HEK293 (cell line): ENCODE measurements at regions not wholly inside any gene's neighbourhood (a gene's known extent, or its start where the extent isn't known, plus 50 kb on each side); places are given as distances from the start of the nearest gene placed in this dataset.

Experiments
- CTCF ChIA-PET: fragments of 350-600 bp; formaldehyde crosslinking; extraction: SDS; loops from one replicate; lab custom pipeline; 2021; ENCODE audit warnings: antibody characterized with exemption; lab: Yijun Ruan, JAX
- POLR2A ChIA-PET: fragments of 300-600 bp; formaldehyde crosslinking; extraction: SDS; loops from one replicate; lab custom pipeline; 2020; ENCODE audit warnings: antibody characterized with exemption, inconsistent platforms; lab: Yijun Ruan, JAX
- H3K27ac ChIP-seq: fragments of 200-500 bp; sonication (Bioruptor generic); 2 replicates; pipeline ENCODE4 v1.5.1; 2014; ENCODE audit warnings: low read depth, low read length, control low read depth, inconsistent platforms; ENCODE audit errors: extremely low read depth
- H3K36me3 ChIP-seq, 2 experiments: fragments of 200-500 bp in 1 of 2; sonication (Bioruptor generic) in 1 of 2; 1 replicate in 1 of 2; 2 replicates in 1 of 2; pipeline ENCODE4 v1.5.1; 2014 to 2017; ENCODE audit warnings: inconsistent platforms in 2 of 2, low read length in 2 of 2; ENCODE audit not compliant: control insufficient read depth in 2 of 2, insufficient read depth in 1 of 2
- H3K4me1 ChIP-seq: fragments of 200-500 bp; sonication (Bioruptor generic); 2 replicates; pipeline ENCODE4 v1.5.1; 2014; ENCODE audit warnings: mild to moderate bottlenecking, low read length, inconsistent platforms; ENCODE audit not compliant: control insufficient read depth, insufficient read depth
- H3K4me3 ChIP-seq: 2 replicates; pipeline ENCODE4 v1.5.1; 2011; ENCODE audit warnings: low read depth, mild to moderate bottlenecking, control low read depth, low read length, moderate library complexity
- H3K9me3 ChIP-seq: fragments of 200-500 bp; sonication (Bioruptor generic); 2 replicates; pipeline ENCODE4 v1.5.1; 2014; ENCODE audit warnings: low read depth, low read length, inconsistent platforms; ENCODE audit not compliant: control insufficient read depth, insufficient read depth
- GLI4 ChIP-seq: fragments of 450-650 bp; formaldehyde crosslinking; IDR thresholded peaks from 2 replicates; pipeline ENCODE4 v1.5.1; 2016; ENCODE audit warnings: missing biosample characterization, missing genetic modification characterization
- KLF7 ChIP-seq: fragments of 450-650 bp; formaldehyde crosslinking; IDR thresholded peaks from 2 replicates; pipeline ENCODE4 v1.5.1; 2016; ENCODE audit warnings: missing biosample characterization, missing genetic modification characterization, borderline replicate concordance
- MEIS1 ChIP-seq: sonication (generic); formaldehyde crosslinking; IDR thresholded peaks from 2 replicates; pipeline ENCODE4 v1.8.1; 2022; ENCODE audit warnings: missing genetic modification reagents, mild to moderate bottlenecking, borderline replicate concordance
- SETDB1 ChIP-seq: IDR thresholded peaks from one replicate; pipeline ENCODE4 v1.6.1; 2017; ENCODE audit warnings: mild to moderate bottlenecking, low read length, moderate library complexity, mixed read lengths; ENCODE audit not compliant: insufficient read length
- ZNF10 ChIP-seq: fragments of 450-650 bp; formaldehyde crosslinking; IDR thresholded peaks from 2 replicates; pipeline ENCODE4 v1.5.1; 2017; ENCODE audit warnings: missing biosample characterization, missing genetic modification characterization
- ZNF112 ChIP-seq: fragments of 450-650 bp; formaldehyde crosslinking; IDR thresholded peaks from 2 replicates; pipeline ENCODE4 v1.5.0; 2017; ENCODE audit warnings: missing biosample characterization, missing genetic modification characterization
- ZNF132 ChIP-seq: fragments of 450-650 bp; formaldehyde crosslinking; IDR thresholded peaks from 2 replicates; pipeline ENCODE4 v1.5.1; 2017; ENCODE audit warnings: missing biosample characterization, missing genetic modification characterization, borderline replicate concordance
- ZNF354C ChIP-seq: fragments of 450-650 bp; formaldehyde crosslinking; IDR thresholded peaks from 2 replicates; pipeline ENCODE4 v1.5.1; 2016; ENCODE audit warnings: missing biosample characterization, missing genetic modification characterization, low read depth, borderline replicate concordance
- ZNF391 ChIP-seq: fragments of 450-650 bp; formaldehyde crosslinking; IDR thresholded peaks from 2 replicates; pipeline ENCODE4 v1.5.1; 2016; ENCODE audit warnings: low read depth, missing biosample characterization, missing genetic modification characterization, borderline replicate concordance
- ZNF501 ChIP-seq: fragments of 450-650 bp; formaldehyde crosslinking; IDR thresholded peaks from 2 replicates; pipeline ENCODE4 v1.5.1; 2016; ENCODE audit warnings: missing biosample characterization, missing genetic modification characterization
- ZNF510 ChIP-seq: fragments of 450-650 bp; formaldehyde crosslinking; IDR thresholded peaks from 2 replicates; pipeline ENCODE4 v1.5.1; 2018; ENCODE audit warnings: mild to moderate bottlenecking, missing genetic modification characterization, missing biosample characterization; ENCODE audit not compliant: insufficient replicate concordance
- ZNF654 ChIP-seq: fragments of 450-650 bp; formaldehyde crosslinking; IDR thresholded peaks from 2 replicates; pipeline ENCODE4 v1.5.1; 2016; ENCODE audit warnings: low read depth, missing biosample characterization, missing genetic modification characterization
- ZNF768 ChIP-seq: fragments of 450-650 bp; formaldehyde crosslinking; IDR thresholded peaks from 2 replicates; pipeline ENCODE4 v1.5.1; 2018; ENCODE audit warnings: missing biosample characterization, mild to moderate bottlenecking, missing genetic modification characterization
- ZNF785 ChIP-seq: fragments of 450-650 bp; formaldehyde crosslinking; IDR thresholded peaks from 2 replicates; pipeline ENCODE4 v1.5.1; 2016; ENCODE audit warnings: missing biosample characterization, missing genetic modification characterization
- ZXDB ChIP-seq: fragments of 450-650 bp; formaldehyde crosslinking; IDR thresholded peaks from 2 replicates; pipeline ENCODE4 v1.5.1; 2016; ENCODE audit warnings: missing biosample characterization, missing genetic modification characterization
- TF ChIP-seq, protein P1 (sequence below): fragments of 450-650 bp; formaldehyde crosslinking; IDR thresholded peaks from 2 replicates; pipeline ENCODE4 v1.5.1; 2016; ENCODE audit warnings: missing biosample characterization, missing genetic modification characterization
- TF ChIP-seq, protein P2 (sequence below): fragments of 450-650 bp; formaldehyde crosslinking; IDR thresholded peaks from 2 replicates; pipeline ENCODE4 v1.5.1; 2017; ENCODE audit warnings: missing biosample characterization, missing genetic modification characterization
- TF ChIP-seq, protein P3 (sequence below): sonication (generic); formaldehyde crosslinking; IDR thresholded peaks from 2 replicates; pipeline ENCODE4 v1.8.1; 2022; ENCODE audit warnings: mild to moderate bottlenecking, moderate library complexity, missing genetic modification reagents
- TF ChIP-seq, protein P4 (sequence below): fragments of 450-650 bp; formaldehyde crosslinking; IDR thresholded peaks from 2 replicates; pipeline ENCODE4 v1.5.1; 2016; ENCODE audit warnings: missing biosample characterization, missing genetic modification characterization

DNA sequence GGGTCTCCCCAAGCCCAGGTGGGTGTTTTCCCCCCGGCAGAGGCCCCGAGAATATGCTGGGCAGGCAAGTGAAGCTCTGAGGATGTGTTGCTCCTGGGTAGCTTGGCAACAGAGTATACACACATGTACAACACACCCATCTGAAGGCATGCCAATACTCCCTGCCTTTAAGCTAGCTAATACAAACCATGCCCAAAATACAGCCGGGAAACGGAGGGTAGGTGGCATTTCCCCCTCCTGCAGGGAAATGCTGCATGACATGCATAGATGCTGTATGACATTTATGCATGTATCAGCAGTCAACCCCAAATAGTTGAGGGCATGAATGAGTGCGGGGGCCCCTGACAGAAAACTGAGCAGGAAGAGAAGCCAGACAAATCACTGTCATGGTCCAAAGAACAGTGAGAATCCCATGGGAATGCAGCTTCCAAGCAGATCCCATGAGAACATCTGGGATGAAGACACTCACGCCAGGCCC, 614.1 kb downstream of the EBF1 start:
- TF ChIP-seq, protein P1, sequence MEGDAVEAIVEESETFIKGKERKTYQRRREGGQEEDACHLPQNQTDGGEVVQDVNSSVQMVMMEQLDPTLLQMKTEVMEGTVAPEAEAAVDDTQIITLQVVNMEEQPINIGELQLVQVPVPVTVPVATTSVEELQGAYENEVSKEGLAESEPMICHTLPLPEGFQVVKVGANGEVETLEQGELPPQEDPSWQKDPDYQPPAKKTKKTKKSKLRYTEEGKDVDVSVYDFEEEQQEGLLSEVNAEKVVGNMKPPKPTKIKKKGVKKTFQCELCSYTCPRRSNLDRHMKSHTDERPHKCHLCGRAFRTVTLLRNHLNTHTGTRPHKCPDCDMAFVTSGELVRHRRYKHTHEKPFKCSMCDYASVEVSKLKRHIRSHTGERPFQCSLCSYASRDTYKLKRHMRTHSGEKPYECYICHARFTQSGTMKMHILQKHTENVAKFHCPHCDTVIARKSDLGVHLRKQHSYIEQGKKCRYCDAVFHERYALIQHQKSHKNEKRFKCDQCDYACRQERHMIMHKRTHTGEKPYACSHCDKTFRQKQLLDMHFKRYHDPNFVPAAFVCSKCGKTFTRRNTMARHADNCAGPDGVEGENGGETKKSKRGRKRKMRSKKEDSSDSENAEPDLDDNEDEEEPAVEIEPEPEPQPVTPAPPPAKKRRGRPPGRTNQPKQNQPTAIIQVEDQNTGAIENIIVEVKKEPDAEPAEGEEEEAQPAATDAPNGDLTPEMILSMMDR (tag by site-specific recombination), result no peak
- TF ChIP-seq SETDB1 (no peak), ZNF510 (no peak), ZNF132 (no peak), GLI4 (tag by site-specific recombination) (no peak), ZNF785 (no peak), ZNF391 (no peak), MEIS1 (CRISPR knock-in tag) (no peak)
- TF ChIP-seq, protein P2, sequence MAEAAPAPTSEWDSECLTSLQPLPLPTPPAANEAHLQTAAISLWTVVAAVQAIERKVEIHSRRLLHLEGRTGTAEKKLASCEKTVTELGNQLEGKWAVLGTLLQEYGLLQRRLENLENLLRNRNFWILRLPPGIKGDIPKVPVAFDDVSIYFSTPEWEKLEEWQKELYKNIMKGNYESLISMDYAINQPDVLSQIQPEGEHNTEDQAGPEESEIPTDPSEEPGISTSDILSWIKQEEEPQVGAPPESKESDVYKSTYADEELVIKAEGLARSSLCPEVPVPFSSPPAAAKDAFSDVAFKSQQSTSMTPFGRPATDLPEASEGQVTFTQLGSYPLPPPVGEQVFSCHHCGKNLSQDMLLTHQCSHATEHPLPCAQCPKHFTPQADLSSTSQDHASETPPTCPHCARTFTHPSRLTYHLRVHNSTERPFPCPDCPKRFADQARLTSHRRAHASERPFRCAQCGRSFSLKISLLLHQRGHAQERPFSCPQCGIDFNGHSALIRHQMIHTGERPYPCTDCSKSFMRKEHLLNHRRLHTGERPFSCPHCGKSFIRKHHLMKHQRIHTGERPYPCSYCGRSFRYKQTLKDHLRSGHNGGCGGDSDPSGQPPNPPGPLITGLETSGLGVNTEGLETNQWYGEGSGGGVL (tag by site-specific recombination), result no peak
- TF ChIP-seq, protein P3, sequence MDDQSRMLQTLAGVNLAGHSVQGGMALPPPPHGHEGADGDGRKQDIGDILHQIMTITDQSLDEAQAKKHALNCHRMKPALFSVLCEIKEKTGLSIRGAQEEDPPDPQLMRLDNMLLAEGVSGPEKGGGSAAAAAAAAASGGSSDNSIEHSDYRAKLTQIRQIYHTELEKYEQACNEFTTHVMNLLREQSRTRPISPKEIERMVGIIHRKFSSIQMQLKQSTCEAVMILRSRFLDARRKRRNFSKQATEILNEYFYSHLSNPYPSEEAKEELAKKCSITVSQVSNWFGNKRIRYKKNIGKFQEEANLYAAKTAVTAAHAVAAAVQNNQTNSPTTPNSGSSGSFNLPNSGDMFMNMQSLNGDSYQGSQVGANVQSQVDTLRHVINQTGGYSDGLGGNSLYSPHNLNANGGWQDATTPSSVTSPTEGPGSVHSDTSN (CRISPR knock-in tag), result no peak
- TF ChIP-seq, protein P4, sequence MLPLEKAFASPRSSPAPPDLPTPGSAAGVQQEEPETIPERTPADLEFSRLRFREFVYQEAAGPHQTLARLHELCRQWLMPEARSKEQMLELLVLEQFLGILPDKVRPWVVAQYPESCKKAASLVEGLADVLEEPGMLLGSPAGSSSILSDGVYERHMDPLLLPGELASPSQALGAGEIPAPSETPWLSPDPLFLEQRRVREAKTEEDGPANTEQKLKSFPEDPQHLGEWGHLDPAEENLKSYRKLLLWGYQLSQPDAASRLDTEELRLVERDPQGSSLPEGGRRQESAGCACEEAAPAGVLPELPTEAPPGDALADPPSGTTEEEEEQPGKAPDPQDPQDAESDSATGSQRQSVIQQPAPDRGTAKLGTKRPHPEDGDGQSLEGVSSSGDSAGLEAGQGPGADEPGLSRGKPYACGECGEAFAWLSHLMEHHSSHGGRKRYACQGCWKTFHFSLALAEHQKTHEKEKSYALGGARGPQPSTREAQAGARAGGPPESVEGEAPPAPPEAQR (tag by site-specific recombination), result no peak
- POLR2A ChIA-PET, result no interaction called here
- Histone ChIP-seq H3K36me3 (no peaks in the 10 kb centered on the region), H3K4me3 (no peak overlapping the region), H3K27ac (no peak overlapping the region), H3K9me3 (no peaks in the 10 kb centered on the region), H3K4me1 (no peaks in the 10 kb centered on the region)
- CTCF ChIA-PET, result interaction anchor here (0.8 kb wide), 1 partner anchor 186 kb away, joined by 3 read pairs; no protein-coding TSS in a partner anchor

DNA sequence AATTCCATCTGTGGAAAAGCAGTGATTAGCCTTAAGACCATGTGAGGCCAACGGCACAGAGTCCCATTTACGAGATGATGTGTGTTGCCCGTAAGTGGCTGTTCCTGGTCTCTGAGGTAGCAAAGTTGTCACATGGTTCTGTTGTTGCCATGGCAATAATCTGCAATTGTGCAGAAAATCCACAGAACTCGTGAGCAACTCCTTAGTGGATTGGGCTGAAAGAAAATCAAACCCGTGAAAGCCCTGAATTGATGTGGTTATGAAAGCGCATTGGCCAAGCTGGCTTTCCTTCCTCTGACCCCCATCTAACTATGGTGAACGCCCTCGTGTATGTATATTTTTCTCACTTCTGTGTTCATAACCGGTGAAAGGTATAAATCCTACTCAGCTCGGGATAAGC, 614.7 kb downstream of the EBF1 start:
- no peak overlapping the region for H3K27ac ChIP-seq
- ChIA-PET POLR2A (no interaction called here), CTCF (no interaction called here)
- TF ChIP-seq ZNF10 (tag by site-specific recombination), result no peak
- no peak for TF ChIP-seq ZNF654
- no peak for TF ChIP-seq ZNF768 (tag by site-specific recombination)
- TF ChIP-seq ZXDB, result no peak
- TF ChIP-seq ZNF354C, result no peak
- TF ChIP-seq ZNF501 (tag by site-specific recombination), result no peak
- TF ChIP-seq ZNF112 (tag by site-specific recombination), result no peak
- no peak for TF ChIP-seq KLF7 (tag by site-specific recombination)
- TF ChIP-seq, all 188 proteins: peak for 0
- Histone ChIP-seq H3K36me3 (no peaks in the 10 kb centered on the region), H3K4me3 (no peak overlapping the region), H3K9me3 (no peaks in the 10 kb centered on the region), H3K4me1 (no peaks in the 10 kb centered on the region)
